ENCODE measurements at regions not wholly inside any gene's neighbourhood (a gene's known extent, or its start where the extent isn't known, plus 50 kb on each side); places are given as distances from the start of the nearest gene placed in this dataset.

- no peak for DNase-seq
- Mint-ChIP-seq H3K27ac (no peak overlapping the region), H3K4me3 (no peak overlapping the region), H3K27me3 (peaks cover 5% of the 10 kb centered on the region), H3K4me1 (ENCODE audit: low read depth) (no peaks in the 10 kb centered on the region), H3K9me3 (no peaks in the 10 kb centered on the region), H3K36me3 (ENCODE audit: low read depth) (no peaks in the 10 kb centered on the region)
- intact Hi-C loops (cut with micrococcal nuclease): no loop called here
- POLR2A ChIA-PET: no interaction called here
- CTCF ChIA-PET: no interaction called here
- TF ChIP-seq, protein P1, sequence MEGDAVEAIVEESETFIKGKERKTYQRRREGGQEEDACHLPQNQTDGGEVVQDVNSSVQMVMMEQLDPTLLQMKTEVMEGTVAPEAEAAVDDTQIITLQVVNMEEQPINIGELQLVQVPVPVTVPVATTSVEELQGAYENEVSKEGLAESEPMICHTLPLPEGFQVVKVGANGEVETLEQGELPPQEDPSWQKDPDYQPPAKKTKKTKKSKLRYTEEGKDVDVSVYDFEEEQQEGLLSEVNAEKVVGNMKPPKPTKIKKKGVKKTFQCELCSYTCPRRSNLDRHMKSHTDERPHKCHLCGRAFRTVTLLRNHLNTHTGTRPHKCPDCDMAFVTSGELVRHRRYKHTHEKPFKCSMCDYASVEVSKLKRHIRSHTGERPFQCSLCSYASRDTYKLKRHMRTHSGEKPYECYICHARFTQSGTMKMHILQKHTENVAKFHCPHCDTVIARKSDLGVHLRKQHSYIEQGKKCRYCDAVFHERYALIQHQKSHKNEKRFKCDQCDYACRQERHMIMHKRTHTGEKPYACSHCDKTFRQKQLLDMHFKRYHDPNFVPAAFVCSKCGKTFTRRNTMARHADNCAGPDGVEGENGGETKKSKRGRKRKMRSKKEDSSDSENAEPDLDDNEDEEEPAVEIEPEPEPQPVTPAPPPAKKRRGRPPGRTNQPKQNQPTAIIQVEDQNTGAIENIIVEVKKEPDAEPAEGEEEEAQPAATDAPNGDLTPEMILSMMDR (IDR thresholded peaks at IDR 0.05): no peak
- ATAC-seq: no peak
Observed at GRCh38 chr19:28920269-28921066, 292.5 kb downstream of the UQCRFS1 start.

- no peak overlapping the region for H3K4me3 Mint-ChIP-seq
- no peaks in the 10 kb centered on the region for H3K9me3 Mint-ChIP-seq
- POLR2A ChIA-PET: no interaction called here
Observed at GRCh38 chr19:28917621-28918020, 295.3 kb downstream of the UQCRFS1 start.

DNA sequence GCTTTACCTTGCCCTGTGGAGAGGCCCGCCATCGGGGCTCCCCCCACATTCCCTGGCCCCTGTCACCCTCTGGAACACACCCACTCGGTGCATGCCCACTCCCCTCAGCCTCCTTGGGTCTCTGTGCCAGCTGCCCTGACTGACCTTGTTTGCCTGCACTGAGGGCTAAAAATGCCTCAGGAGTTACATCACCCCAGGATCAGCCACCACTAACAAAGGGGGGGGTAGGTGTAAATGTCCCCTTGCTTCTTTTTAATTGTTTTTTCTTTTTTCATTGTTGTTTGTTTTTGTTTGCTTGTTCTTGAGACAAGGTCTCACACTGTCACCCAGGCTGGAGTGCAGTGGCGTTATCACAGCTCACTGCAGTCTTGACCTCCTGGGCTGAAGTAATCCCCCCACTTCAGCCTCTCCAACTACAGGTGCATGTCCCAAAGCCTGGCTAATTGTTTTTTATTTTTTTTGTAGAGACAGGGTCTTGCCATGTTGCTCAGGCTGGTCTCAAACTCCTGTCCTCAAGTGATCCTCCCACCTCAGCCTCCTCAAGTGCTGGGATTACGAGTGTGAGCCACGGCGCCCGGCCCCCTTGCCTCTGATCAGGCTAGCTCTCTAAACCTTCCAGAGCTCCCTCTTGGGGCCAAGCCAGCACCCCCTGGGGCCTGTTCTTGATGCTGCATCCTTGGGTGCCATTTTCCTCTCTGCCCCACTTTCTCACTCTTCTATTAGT lies 297.1 kb downstream of the UQCRFS1 start:
- Mint-ChIP-seq H3K4me3 (no peak overlapping the region), H3K27me3 (peaks cover 2% of the 10 kb centered on the region), H3K4me1 (ENCODE audit: low read depth) (no peaks in the 10 kb centered on the region), H3K27ac (no peak overlapping the region), H3K9me3 (no peaks in the 10 kb centered on the region), H3K36me3 (ENCODE audit: low read depth) (no peaks in the 10 kb centered on the region)
- intact Hi-C loops (cut with micrococcal nuclease): no loop called here
- TF ChIP-seq, protein P1 (IDR thresholded peaks at IDR 0.05): no peak
- ATAC-seq: no peak
- ChIA-PET POLR2A (no interaction called here), CTCF (no interaction called here)
- no peak for DNase-seq

More at GRCh38 chr19:28917621-28918020, 295.3 kb downstream of the UQCRFS1 start:
- ATAC-seq (no peak), DNase-seq (no peak)
- H3K27me3 Mint-ChIP-seq: peaks cover 4% of the 10 kb centered on the region
- CTCF ChIA-PET: no interaction called here
- H3K4me1 Mint-ChIP-seq (ENCODE audit: low read depth): no peaks in the 10 kb centered on the region
- intact Hi-C loops (cut with micrococcal nuclease): no loop called here
- no peaks in the 10 kb centered on the region for H3K36me3 Mint-ChIP-seq (ENCODE audit: low read depth)
- TF ChIP-seq, protein P1 (IDR thresholded peaks at IDR 0.05): no peak
- H3K27ac Mint-ChIP-seq: no peak overlapping the region

DNA sequence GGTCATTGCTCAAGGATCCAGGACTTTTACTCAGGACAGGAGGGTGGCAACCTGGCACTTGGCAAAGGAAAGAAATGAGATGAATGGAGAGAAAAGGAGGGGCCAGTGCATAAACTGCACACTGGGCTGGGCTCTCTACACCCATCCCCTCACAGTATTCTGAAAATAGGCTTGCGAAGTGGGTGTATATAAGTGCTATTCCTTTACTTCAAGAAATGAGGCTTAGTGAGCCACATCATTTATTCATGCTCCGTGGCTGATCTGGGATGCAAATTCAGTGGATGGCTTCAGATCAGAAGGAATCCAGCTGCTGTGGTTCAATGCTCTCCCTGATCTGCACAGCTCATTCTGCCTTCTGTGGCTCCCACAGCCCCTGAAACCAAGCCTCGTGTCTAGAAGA lies 297.7 kb downstream of the UQCRFS1 start:
- ChIA-PET POLR2A (no interaction called here), CTCF (no interaction called here)
- TF ChIP-seq, protein P1 (IDR thresholded peaks at IDR 0.05): no peak
- intact Hi-C loops (cut with micrococcal nuclease): no loop called here
- no peaks in the 10 kb centered on the region for H3K36me3 Mint-ChIP-seq (ENCODE audit: low read depth)
- no peak for ATAC-seq
- H3K27ac Mint-ChIP-seq: no peak overlapping the region
- H3K27me3 Mint-ChIP-seq: peaks cover 2% of the 10 kb centered on the region
- H3K4me3 Mint-ChIP-seq: no peak overlapping the region
- no peaks in the 10 kb centered on the region for H3K9me3 Mint-ChIP-seq
- no peak for DNase-seq
- no peaks in the 10 kb centered on the region for H3K4me1 Mint-ChIP-seq (ENCODE audit: low read depth)

DNA sequence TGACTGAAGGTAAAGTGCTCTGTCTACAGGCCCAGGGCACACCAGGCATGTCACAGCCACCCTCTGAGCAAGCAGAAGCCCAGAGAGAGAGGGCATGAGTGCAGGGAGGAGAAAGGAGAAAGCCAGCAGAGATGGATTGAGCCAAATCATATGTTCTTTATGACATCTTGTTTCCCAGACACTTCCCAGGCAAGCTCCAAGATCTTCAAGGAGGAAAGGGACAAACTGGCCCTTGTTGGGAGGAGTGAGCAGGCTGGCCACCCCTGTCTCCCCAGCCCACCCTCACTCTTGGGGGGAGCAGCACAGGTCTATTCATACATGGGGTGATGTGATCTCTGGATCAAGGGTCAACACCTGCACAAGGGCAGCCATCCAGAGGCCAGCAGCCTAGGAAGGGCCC lies 298.8 kb downstream of the UQCRFS1 start:
- ATAC-seq (no peak), DNase-seq (no peak)
- Mint-ChIP-seq H3K4me1 (ENCODE audit: low read depth) (no peaks in the 10 kb centered on the region), H3K9me3 (no peaks in the 10 kb centered on the region), H3K27me3 (peaks cover 2% of the 10 kb centered on the region), H3K27ac (no peak overlapping the region), H3K36me3 (ENCODE audit: low read depth) (no peaks in the 10 kb centered on the region), H3K4me3 (no peak overlapping the region)
- TF ChIP-seq, protein P1 (IDR thresholded peaks at IDR 0.05): no peak
- CTCF ChIA-PET: no interaction called here
- POLR2A ChIA-PET: no interaction called here
- intact Hi-C loops (cut with micrococcal nuclease): no loop called here

Data from activated CD8-positive, alpha-beta T cell treated with anti-CD3 and anti-CD28 coated beads for 36 hours (primary cell).